Hippocampal formation (tissue), 2 donors: ENCODE measurements at regions not wholly inside any gene's neighbourhood (a gene's known extent, or its start where the extent isn't known, plus 50 kb on each side); places are given as distances from the start of the nearest gene placed in this dataset.

Experiments
- DNase-seq, 2 donors: peaks; one replicate each; lab custom pipeline; 2025; lab: John Stamatoyannopoulos, UW

DNA sequence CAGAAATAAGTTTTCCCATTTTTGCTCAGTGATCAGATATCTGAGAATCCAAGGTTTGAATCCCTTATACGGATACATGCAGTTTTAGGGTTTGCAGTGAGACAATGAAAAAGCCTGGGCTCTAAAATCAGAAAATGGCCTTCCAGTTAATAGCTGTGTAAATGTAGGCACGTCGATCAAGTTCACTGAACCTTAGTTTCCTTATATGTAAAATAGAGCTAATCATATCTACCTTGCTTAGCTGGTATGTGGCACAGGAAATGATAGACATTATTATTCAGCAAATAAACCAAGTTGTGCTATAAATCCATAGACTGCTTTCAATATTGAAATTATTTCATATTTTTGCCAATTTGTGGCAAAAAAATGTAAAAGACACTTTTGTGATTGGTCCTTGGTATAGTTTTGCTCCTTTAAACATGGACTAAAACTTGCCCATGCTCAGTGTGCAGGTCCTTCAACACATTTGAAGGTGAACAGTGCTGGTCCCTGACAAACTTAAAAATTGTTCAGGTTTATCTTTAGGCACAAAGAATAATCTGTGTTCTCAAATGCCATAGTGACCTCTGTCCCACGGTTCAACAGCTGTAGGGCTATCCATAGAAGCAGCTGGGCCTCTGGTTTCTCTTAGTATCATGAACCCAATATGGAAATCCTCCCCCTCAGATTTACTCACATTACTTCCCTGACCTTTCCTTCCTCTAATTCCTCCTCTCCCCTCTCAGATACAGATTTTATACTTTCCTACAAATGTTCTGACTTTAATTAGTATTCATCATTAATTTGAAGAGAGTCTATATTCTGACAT lies 51.0 kb downstream of the CCDC54 start:
- DNase-seq, result no peak

DNA sequence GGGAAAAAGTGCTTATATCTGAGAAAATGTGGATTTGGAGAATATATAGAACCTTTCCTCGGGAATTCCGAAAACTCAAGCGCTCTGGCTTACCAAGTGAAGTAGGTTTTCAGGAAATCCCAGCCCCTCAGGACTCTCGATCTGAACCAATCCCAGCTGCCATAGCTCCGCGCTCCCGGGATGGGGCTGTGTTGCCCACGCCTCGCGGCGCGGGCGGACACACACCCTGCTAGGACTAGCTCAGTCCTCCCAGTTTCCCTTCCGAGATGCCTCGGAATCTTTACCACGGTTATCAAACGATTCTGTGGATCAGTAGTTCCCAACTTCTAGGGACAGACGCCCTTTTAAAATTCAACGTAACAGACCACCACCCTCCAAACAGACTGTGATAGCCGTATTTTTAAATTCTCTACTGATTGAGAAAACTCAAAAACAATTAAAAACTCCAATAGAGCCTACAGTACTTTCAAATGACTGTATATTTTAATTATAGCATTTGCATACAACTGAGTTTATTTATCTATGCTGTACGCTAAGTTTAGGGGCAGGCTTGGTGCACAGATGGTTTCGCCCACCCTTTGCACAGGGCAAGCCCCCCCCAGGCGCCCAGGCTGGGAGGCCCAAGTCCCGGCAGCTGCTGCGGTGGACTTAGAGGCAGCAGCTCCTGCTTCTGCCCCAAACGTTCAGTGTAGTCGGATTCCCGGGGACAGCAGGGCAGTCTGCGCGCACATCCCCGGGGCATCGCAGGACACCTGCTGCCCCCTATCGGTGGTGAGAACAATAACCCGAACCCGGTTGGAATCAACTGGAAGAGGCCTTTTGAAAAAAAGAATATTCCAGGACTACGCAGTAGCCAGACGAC lies 52.3 kb downstream of the CCDC54 start:
- peak; percentile 81 to 95 for DNase-seq

DNA sequence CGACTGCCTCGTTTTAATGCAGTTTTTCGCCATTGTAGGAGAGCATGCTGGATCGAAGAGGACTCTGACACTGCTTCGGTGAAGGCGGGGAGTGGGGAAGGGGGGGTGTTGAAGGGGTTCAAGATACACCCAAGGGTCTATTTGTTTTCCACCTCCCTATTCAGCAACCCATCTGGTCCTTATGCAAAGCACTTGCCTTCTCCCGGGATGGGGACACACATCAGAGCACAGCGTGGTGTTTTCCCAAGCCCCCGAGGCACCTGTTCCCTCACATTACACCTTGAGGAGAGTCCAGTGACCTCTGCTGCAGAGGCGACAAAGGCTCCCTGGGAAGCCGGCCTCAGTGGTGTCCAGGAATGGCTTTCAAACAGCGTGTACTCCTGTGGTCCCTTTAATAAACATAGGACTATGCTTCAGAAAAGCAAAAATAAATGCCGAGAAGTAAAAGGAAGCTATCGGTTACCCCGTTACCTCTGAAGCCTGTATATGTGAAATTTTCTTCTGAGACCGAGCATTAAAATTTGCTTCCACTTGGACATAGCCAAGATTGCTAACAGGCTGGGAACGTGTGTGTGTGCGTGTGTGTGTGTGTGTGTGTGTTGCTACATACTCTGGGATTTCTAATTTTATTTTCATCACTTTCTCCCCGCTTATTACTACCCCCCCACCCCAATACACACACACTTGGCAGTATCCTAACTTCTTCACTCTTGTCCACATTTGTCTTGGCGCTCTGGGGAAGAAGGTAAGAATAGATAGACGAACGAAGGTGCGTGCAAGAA lies 53.2 kb downstream of the CCDC54 start:
- DNase-seq, result peak in 1 of 2 donors; percentile 46

DNA sequence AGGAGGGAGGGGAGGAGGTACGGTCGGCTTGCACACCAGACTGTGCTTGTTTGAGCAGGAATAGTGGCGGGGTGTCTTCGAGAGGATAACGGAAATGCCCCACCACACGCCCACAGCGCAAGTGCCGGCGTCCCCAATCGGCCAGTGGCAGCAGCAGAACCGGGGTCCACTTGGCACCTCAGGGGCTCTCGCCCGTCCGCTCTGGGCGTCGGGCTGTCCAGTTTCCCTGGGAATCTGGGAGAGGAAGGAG lies 53.7 kb downstream of the CCDC54 start:
- DNase-seq, result peak; percentile 49 to 79

DNA sequence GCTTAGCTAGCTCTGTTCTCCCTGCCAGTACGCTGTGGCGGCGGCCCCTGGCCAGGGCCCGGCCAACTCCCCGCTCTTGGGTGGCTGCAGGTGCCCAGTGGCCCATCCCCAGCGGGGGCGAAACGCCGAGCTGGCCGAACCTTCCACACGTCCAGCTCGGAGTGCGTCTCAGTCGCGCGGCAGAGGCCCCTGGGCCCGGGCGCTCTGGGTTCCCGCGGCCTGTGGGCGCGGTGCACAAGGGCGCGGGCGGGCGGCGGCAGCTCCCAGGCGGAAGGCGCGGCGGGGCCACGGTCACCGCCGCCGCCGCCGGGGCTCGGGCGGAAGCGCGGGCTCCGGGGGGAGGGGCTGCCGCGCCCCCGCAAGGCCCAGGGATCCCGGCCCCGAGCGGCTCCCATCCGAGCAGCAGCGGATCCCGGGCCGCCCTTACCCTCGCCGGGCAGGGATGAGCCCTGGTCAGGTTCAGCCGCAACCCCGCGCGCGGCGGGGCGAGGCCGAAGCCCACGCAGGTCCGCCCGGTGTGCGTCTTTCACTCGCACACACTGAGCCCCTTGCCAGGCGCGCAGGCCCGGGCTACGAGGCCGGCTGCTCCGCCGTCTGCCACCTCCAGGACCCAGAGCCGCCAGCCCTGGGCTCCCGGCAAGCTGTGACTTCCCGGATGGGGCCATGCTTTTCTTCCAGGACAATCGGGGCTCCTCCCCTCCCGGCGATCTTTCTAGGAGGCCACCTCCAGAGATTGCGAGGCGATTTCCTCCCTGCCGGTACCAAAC lies 54.2 kb downstream of the CCDC54 start:
- peak; percentile 43 to 79 for DNase-seq

DNA sequence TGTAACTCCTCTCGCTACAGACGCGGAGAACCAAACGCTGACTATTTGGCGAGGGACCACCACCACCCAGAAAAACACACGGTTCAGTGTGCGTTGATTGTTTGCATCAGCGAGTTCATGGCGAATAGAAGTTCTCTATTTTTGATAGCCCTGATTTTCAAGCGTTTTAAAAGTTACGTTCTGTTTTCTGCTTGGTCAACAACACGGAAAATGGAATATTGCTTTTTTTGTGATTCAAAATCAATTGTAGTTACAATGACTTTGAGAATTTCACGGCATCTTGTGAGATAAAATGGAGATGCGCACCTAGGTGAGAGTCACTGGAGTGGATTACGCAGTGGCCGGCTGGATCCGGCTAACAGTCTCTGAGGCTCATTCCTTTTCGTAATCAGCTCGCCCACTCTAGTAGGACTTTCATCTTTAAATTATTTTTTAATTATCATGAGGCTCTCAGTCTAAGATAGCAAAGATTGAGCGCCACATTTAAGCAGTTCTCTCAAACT lies 54.8 kb downstream of the CCDC54 start:
- no peak for DNase-seq

DNA sequence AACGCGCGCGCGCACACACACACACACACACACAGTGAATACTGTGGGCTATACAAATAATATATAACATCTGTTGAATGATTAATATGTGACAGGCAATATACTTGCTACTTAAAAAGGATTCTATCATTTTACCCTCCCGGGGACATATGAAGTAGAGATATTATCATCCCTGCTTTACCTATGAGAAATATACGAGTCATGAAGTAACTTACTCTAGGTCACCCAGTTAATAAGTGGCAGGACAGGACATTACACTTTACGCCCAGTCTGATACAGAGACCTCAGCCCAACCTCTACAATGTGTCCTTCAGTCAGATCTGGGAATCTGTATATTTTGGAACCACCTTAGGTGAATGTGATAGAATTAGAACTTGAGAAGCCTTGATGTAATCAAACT lies 55.4 kb downstream of the CCDC54 start:
- DNase-seq, result no peak

DNA sequence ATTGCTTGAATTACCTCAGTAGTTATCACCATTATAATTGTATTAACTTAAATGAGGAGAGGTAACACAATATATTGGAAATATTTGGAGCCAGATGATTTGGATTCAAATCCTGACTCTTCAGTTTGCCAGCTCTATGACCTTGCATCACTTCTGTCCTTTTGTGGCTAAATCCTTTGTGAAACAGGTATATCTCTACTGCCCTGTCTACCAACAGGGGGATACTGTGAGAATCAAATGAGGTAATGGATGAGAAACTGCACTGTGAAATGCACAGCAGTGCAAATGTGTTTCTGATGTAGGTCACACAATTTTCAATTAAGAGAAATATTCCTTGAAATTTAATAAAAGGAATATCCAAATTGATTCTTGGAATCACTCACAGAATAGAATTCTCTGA lies 58.8 kb downstream of the CCDC54 start:
- no peak for DNase-seq

DNA sequence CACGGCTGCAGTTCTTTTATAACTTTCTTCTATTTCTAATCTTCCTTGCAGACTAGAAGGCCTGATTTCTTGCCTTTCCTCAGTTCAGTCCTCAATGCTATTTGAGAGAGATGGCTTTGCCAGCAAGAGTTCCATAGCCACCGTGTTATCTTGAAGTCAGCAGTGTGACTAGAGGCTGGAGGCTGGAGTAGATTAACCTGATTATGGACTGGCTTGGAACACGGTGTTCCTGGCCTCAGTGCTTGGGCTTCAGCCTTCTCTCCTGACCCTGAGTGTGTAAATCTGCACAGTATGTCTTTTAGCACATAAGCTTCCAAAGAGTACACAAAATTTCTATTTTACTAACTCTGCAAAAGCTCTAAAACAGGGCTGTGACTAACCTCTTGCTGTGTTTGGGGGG lies 61.4 kb downstream of the CCDC54 start:
- no peak for DNase-seq

DNA sequence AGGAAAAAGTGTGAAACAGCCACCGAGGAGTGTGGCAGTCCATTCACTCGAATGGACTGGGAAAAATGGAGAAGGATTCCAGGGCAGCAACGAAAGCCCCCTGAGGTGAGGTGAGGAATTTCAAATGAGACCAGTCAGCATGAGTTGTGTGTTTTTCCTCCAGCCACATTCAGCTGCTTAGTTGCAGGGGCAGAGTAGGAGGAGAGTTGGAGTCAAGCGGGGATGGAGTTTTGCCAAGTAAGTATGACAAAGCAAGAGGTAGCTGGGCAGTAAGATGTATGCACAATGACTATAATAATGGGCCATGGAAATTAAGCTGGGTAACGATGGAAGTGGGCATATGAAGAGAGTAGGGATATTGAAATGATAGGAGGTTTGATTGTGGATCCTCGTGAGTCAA lies 64.4 kb downstream of the CCDC54 start:
- no peak for DNase-seq

DNA sequence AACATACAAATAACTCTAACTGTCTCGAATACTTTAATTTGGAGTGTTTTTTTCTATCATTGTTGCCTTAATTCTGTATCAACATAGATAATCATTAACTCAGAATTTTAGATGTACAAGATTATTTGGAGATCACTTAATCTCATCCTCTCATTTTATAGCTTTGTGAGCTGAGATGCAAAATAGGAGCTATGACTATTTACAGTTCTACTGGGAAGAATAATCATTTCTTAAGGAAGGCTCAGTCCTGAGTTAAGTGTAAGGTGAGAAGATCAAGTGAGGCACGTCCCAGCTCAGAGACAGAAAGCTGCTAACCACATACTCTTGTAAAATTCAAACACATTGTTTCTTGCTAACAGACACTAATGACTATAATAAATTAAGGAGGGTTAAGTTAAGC lies 66.2 kb downstream of the CCDC54 start:
- DNase-seq, result no peak

DNA sequence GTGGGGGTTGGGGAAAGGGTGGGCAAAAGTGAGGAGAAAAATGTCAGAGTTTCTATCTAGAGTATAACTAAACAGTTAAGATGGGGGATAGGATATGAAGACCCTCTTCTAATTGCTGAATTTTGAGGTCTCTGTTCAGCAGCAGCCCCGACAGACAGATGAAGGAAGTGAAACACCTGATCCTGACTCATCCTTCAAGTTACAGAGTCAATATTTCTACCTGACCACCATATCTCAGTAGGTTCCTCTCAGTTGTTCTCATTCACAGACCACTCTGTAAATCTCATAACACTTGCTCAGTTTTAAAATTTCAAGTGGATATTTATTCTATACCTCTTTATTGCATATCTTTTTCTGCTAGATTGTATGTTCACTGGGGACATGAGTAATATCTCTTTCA lies 69.5 kb downstream of the CCDC54 start:
- DNase-seq, result no peak

DNA sequence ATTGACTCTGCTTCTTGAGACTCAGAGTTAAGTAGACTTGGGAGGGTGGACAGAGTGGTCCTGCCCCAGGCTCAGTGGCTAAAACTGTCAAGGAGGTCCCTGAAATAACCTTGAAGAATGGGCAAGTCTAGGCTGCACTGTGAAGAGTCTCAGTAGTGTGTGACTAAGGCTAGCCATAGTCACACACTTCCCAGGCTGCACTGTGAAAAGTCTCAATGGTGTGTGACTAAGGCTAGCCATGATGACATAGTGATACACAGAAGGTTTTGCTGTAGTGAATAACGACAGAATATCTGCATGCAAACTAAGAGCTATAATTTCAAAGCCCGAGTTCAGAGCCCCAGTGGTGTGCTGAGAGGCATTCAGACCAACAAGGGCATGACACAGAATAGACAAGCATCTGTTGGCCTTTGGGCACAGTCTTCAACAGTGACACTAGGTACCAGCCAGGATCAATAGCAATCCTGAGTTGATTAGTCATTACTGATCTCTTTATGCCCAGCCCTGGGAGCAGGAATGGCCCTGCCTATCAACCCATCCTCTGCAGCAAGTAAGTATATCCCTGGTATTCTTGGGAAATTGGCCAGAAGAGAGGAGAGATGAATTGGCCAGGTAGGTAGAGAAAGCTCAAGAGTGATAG lies 72.4 kb upstream of the BBX start:
- DNase-seq, result no peak

DNA sequence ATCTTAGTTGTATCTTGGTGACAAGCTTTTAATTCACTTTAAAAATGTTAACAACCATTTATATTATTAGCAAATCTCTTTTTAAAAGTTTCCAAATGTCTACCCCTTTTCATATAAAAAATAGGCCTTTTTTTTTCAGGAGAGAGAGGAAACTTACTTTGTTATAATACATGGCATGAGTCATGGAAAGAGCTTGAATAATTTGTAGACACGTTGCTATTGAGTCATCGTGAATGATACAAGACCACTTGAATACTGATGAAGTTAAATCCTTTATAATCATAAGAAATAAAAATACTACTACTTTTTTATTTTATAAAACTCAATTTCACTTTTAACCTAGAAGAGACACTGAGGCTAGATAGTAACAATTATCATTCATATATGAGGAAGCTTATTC lies 70.3 kb upstream of the BBX start:
- DNase-seq, result no peak

DNA sequence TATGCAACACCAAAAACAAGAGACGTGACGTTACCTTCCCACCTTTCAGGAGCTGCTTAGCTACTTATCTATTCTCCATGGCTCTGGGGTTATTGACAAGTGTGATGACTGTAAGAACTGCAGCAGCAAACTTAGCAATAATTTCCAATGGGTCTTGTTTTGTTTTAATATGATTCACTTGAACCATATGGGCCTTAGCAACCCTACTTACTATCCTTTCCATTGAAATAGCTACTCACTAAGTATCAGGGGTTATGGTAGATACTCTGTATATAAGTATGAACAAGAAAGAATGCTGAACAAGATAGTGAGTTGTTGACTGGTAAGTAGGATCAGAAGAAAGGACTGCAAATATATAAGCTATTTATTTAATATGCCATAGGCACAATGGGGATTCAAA lies 69.3 kb upstream of the BBX start:
- DNase-seq, result no peak

DNA sequence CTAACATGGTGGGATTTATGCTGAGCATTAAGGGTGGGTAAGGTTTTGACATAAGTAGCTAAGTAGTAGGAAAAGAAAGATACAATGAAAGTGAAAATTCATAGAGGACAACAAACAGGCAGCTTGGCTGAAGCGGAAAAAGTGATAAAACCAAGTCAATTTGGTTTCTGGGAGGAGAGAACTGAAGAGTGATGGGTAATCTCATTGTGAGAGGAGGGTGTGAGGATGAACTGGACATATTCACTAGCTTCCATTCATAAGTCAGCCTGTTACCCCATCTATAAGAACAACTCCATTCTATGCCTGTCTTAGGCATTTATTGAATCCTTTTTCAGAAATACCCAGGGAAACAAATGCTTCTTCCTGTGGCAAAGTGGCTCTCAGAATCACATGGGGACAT lies 67.1 kb upstream of the BBX start:
- DNase-seq, result no peak

DNA sequence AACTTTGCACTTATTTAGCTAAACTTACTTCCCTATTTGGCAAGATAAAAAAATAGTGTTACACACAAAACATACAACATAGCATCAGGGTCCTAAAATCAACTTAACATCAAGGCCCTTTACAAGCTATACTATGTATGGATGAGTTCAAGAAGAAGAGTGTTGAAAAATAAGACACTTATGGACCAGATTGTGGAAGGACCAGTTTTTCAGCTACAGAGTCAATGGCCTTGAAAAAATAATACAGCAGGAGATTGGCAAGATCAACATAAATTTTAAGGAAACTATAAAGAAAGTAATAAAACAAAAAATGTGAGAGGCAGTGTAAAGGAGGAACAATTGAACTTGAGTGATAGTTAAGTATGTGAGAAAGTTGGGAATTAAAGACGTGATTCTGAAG lies 66.3 kb upstream of the BBX start:
- DNase-seq, result no peak

DNA sequence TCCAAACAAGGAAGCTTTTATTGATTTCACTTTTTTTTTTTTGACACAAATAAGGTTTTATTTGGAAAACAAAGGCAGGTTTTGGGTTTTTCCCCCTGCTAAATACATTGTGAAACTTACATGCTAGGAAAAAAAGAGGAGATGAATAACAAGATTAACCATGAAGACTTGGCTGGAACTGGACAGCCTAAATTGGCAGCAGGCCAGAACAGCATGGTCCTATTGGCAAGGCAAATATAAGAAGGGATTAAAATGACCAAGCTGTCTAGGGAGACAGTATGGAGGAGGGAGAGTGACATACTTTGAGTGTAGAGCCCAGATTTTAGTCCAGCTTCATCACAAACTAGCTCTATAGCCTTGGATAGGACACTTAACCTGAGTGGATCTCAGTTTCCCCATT lies 63.9 kb upstream of the BBX start:
- DNase-seq, result no peak

DNA sequence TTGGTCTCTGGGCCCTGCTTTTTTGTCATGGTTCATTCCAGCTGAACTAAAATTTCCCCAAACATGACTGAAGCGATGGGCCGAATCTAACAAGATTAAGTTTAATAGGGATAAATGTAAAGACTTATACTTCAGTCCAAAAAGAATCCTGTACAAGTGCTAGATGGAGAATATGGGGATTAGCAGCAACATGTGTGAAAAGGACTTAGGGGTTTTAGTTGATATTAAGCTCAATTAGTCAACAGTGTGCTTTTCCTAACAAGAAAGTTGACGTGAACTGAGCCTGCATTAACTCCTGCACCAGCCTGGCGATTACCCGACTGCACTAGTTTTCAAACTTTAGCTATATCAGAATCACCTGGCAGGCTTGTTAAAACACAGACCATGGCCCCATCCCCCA lies 61.0 kb upstream of the BBX start:
- no peak for DNase-seq

DNA sequence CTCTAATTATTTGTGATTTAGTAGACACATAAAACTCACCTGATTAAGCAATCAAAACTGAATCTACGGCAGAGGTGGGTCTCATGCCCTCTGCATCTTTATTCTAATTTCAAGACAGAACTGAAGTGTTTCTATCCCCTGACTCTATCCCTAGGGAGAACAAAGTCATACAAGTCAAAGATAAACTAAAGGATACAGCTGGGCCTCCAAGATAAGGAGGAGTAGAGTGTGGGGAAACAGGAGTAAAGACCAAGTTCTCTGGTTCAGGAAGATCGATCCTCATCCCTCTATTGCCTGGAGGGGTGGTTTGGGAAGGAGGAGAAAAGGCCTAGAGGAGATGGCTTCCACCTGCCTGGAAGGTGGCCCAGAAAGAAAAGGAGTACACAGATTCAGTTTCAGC lies 58.7 kb upstream of the BBX start:
- no peak for DNase-seq

DNA sequence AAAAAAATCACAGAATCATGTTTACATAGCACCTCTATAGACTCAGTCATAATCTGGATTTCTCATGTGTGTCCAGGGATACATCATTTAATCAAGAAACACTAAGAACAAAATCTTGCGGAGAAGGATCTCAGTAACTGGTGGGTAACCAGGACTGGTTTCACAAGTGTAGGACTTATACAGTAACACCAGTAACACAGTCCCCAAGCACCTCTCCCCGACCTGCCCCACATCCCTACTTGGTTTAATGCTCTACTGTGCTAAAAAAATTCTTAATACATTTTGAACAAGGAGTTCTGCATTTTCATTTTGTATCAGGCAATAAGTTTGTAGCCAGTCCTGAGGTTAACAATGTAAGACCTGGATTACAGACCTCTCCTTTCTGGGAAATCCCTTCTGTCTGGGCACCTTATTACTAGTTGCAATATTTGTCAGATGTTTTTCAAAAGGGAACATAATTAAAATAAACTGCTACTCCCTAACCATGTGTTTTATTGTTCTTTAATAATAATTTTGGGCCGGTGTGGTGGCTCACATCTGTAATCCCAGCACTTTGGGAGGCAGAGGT lies 57.6 kb upstream of the BBX start:
- DNase-seq, result no peak
